ENCODE measurements at regions not wholly inside any gene's neighbourhood (a gene's known extent, or its start where the extent isn't known, plus 50 kb on each side); places are given as distances from the start of the nearest gene placed in this dataset.

DNA sequence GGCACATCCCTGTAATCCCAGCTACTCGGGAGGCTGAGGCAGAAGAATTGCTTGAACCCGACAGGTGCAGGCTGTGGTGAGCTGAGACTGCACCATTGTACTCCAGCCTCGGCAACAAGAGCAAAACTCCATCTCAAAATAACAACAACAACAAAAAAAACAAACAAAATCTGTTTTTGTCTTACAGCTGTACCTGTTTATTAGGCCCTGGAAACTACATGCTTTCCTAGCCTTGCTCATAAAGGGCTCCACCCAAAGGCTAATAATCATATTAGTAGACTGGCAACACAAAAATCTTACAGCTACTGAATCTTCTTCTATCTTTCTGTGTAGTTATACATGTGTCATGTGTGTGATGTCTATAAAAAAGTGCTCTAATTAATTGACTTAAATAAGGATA, 503.9 kb upstream of the EYS start:
- TF ChIP-seq, protein P1, sequence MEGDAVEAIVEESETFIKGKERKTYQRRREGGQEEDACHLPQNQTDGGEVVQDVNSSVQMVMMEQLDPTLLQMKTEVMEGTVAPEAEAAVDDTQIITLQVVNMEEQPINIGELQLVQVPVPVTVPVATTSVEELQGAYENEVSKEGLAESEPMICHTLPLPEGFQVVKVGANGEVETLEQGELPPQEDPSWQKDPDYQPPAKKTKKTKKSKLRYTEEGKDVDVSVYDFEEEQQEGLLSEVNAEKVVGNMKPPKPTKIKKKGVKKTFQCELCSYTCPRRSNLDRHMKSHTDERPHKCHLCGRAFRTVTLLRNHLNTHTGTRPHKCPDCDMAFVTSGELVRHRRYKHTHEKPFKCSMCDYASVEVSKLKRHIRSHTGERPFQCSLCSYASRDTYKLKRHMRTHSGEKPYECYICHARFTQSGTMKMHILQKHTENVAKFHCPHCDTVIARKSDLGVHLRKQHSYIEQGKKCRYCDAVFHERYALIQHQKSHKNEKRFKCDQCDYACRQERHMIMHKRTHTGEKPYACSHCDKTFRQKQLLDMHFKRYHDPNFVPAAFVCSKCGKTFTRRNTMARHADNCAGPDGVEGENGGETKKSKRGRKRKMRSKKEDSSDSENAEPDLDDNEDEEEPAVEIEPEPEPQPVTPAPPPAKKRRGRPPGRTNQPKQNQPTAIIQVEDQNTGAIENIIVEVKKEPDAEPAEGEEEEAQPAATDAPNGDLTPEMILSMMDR (conservative IDR thresholded peaks at IDR 0.05; ENCODE audit: low read depth, low read length), result no peak
- no peak for TF ChIP-seq EZH2 (IDR thresholded peaks at IDR 0.05; ENCODE audit: borderline replicate concordance, low read depth, low read length, poor library complexity, severe bottlenecking)

Measured in A673 (cell line).